GM23338 (cell line): ENCODE measurements at regions not wholly inside any gene's neighbourhood (a gene's known extent, or its start where the extent isn't known, plus 50 kb on each side); places are given as distances from the start of the nearest gene placed in this dataset.

Experiments
- ATAC-seq: fragments of 200-7000 bp; cut with Tn5 transposase; 3 replicates; pipeline ENCODE4 v1.9.1; 2020
- DNase-seq: peaks from one replicate; pipeline ENCODE4 v3.0.0-alpha.2; 2015; ENCODE audit warnings: low spot score
- H2AFZ ChIP-seq: fragments of 200-600 bp; sonication (generic); 2 replicates; pipeline ENCODE4 v1.8.0; 2016; ENCODE audit warnings: antibody characterized with exemption, mild to moderate bottlenecking, moderate library complexity
- H3F3A ChIP-seq: fragments of 200-600 bp; sonication (generic); replicated peaks from 2 replicates; pipeline ENCODE4 v1.8.0; 2017; ENCODE audit warnings: antibody characterized with exemption, mixed run types, low read depth
- H3K27ac ChIP-seq: fragments of 200-600 bp; sonication (generic); 2 replicates; pipeline ENCODE4 v1.6.1; 2016; ENCODE audit warnings: low read depth
- H3K27me3 ChIP-seq: fragments of 200-600 bp; sonication (generic); 2 replicates; pipeline ENCODE4 v1.8.0; 2016; ENCODE audit warnings: mild to moderate bottlenecking, mixed run types, moderate library complexity; ENCODE audit not compliant: insufficient read depth
- H3K36me3 ChIP-seq: fragments of 200-600 bp; sonication (generic); 2 replicates; pipeline ENCODE4 v1.8.0; 2016; ENCODE audit warnings: mild to moderate bottlenecking; ENCODE audit not compliant: insufficient read depth
- H3K4me1 ChIP-seq: fragments of 200-600 bp; sonication (generic); 2 replicates; pipeline ENCODE4 v1.8.0; 2016; ENCODE audit warnings: mild to moderate bottlenecking, moderate library complexity; ENCODE audit not compliant: insufficient read depth
- H3K4me2 ChIP-seq: fragments of 200-600 bp; sonication (generic); 2 replicates; pipeline ENCODE4 v1.7.1; 2017; ENCODE audit warnings: mixed run types
- H3K4me3 ChIP-seq: fragments of 200-600 bp; sonication (generic); 2 replicates; pipeline ENCODE4 v1.6.1; 2016; ENCODE audit warnings: mixed run types
- H3K79me2 ChIP-seq: fragments of 200-600 bp; sonication (generic); replicated peaks from 2 replicates; pipeline ENCODE4 v1.8.0; 2017; ENCODE audit warnings: mild to moderate bottlenecking; ENCODE audit not compliant: insufficient read depth
- H3K9me2 ChIP-seq: fragments of 200-600 bp; sonication (generic); 2 replicates; pipeline ENCODE4 v1.8.0; 2017; ENCODE audit not compliant: insufficient read depth
- H4K20me1 ChIP-seq: fragments of 200-600 bp; sonication (generic); replicated peaks from 2 replicates; pipeline ENCODE4 v1.8.0; 2017; ENCODE audit warnings: mild to moderate bottlenecking; ENCODE audit not compliant: insufficient read depth
- H3K27ac Mint-ChIP-seq: 2 replicates; pipeline ENCODE4 v1.8.0; 2020; ENCODE audit warnings: inconsistent platforms, mild to moderate bottlenecking, moderate library complexity, mixed read lengths
- H3K27me3 Mint-ChIP-seq: 3 replicates; pipeline ENCODE4 v1.8.0; 2022; ENCODE audit warnings: low read depth, mild to moderate bottlenecking, moderate library complexity, mixed read lengths, inconsistent platforms; ENCODE audit not compliant: insufficient read depth, poor library complexity
- H3K36me3 Mint-ChIP-seq: 3 replicates; pipeline ENCODE4 v1.8.0; 2021; ENCODE audit warnings: low read depth, mild to moderate bottlenecking, inconsistent platforms, moderate library complexity, mixed read lengths
- H3K4me1 Mint-ChIP-seq: 3 replicates; pipeline ENCODE4 v1.8.0; 2020; ENCODE audit warnings: mild to moderate bottlenecking, inconsistent platforms, mixed read lengths
- H3K4me3 Mint-ChIP-seq: 3 replicates; pipeline ENCODE4 v1.8.0; 2021; ENCODE audit warnings: moderate library complexity, mild to moderate bottlenecking, inconsistent platforms, mixed read lengths
- H3K9me3 Mint-ChIP-seq: 3 replicates; pipeline ENCODE4 v1.8.0; 2020; ENCODE audit warnings: moderate library complexity, mild to moderate bottlenecking, inconsistent platforms, mixed read lengths
- CREB1 ChIP-seq: fragments of 250-450 bp; sonication (Bioruptor Pico); IDR thresholded peaks from 2 replicates; pipeline ENCODE4 v1.5.0; 2020; ENCODE audit warnings: low read depth, mild to moderate bottlenecking, moderate library complexity
- CTCF ChIP-seq, 2 experiments: fragments of 200-600 bp in 1 of 2; sonication (generic) in 1 of 2; conservative IDR thresholded peaks; 2 replicates each; pipeline versions ENCODE4 v1.5.1 to v1.6.1; 2016 to 2017; ENCODE audit warnings: antibody characterized with exemption in 2 of 2, low read depth in 2 of 2, mild to moderate bottlenecking in 2 of 2, moderate library complexity in 1 of 2
- ETS1 ChIP-seq: IDR thresholded peaks from 2 replicates; pipeline ENCODE4 v1.6.1; 2016; ENCODE audit warnings: antibody characterized with exemption
- EZH2 ChIP-seq: fragments of 200-600 bp; sonication (generic); IDR thresholded peaks from one replicate; pipeline ENCODE4 v1.8.0; 2017; ENCODE audit warnings: antibody characterized with exemption, mild to moderate bottlenecking, low read depth; ENCODE audit not compliant: unreplicated experiment
- EZH2phosphoT487 ChIP-seq: fragments of 200-600 bp; sonication (generic); IDR thresholded peaks from one replicate; pipeline ENCODE4 v1.8.1; 2018; ENCODE audit warnings: antibody characterized with exemption; ENCODE audit not compliant: unreplicated experiment
- JUNB ChIP-seq: IDR thresholded peaks from one replicate; pipeline ENCODE4 v1.6.1; 2016; ENCODE audit warnings: antibody characterized with exemption; ENCODE audit not compliant: unreplicated experiment
- NANOG ChIP-seq: IDR thresholded peaks from 2 replicates; pipeline ENCODE4 v1.6.1; 2016; ENCODE audit warnings: antibody characterized with exemption, borderline replicate concordance
- POLR2AphosphoS5 ChIP-seq: IDR thresholded peaks from 2 replicates; pipeline ENCODE4 v1.6.1; 2016; ENCODE audit warnings: antibody characterized with exemption, low read depth
- REST ChIP-seq: IDR thresholded peaks from one replicate; pipeline ENCODE4 v1.6.1; 2018; ENCODE audit warnings: antibody characterized with exemption; ENCODE audit not compliant: unreplicated experiment
- STAT1 ChIP-seq: IDR thresholded peaks from one replicate; pipeline ENCODE4 v1.6.1; 2016; ENCODE audit warnings: antibody characterized with exemption; ENCODE audit not compliant: unreplicated experiment
- ZNF114 ChIP-seq: fragments of 250-450 bp; sonication (Bioruptor Pico); IDR thresholded peaks from 2 replicates; pipeline ENCODE4 v1.5.0; 2020; ENCODE audit warnings: mild to moderate bottlenecking, moderate library complexity
- ZNF331 ChIP-seq: fragments of 250-450 bp; sonication (Bioruptor Pico); IDR thresholded peaks from 2 replicates; pipeline ENCODE4 v1.5.0; 2020; ENCODE audit warnings: low read depth, mild to moderate bottlenecking, moderate library complexity
- ZNF462 ChIP-seq: fragments of 250-450 bp; sonication (Bioruptor Pico); IDR thresholded peaks from 2 replicates; pipeline ENCODE4 v1.5.0; 2020; ENCODE audit warnings: mild to moderate bottlenecking, moderate library complexity

- no peaks in the 10 kb centered on the region for H3K27me3 Mint-ChIP-seq
- no peak for TF ChIP-seq NANOG
- TF ChIP-seq STAT1 = no peak
- TF ChIP-seq CTCF (conservative IDR thresholded peaks at IDR 0.05; ENCODE audit: low read depth in 2 of 2) = no peak
- no peak for TF ChIP-seq ZNF331
- no peak for TF ChIP-seq EZH2
- TF ChIP-seq ZNF114 (CRISPR knock-in tag) = no peak
- TF ChIP-seq EZH2phosphoT487 = no peak
- no peak for TF ChIP-seq JUNB
- TF ChIP-seq ZNF462 = no peak
- TF ChIP-seq ETS1 = no peak
- TF ChIP-seq REST = no peak
- TF ChIP-seq CREB1 (CRISPR knock-in tag) = no peak
- no peak for TF ChIP-seq POLR2AphosphoS5
- H3K4me1 ChIP-seq = no peaks in the 10 kb centered on the region
- no peaks in the 10 kb centered on the region for H3F3A ChIP-seq
- no peaks in the 10 kb centered on the region for H3K36me3 Mint-ChIP-seq
- no peaks in the 10 kb centered on the region for H3K9me2 ChIP-seq
- H3K4me2 ChIP-seq = no peak overlapping the region
- H3K36me3 ChIP-seq = no peaks in the 10 kb centered on the region
- H3K4me3 ChIP-seq = no peak overlapping the region
- no peaks in the 10 kb centered on the region for H3K4me1 Mint-ChIP-seq
- no peaks in the 10 kb centered on the region for H3K79me2 ChIP-seq
- no peak for DNase-seq
- H3K4me3 Mint-ChIP-seq = no peak overlapping the region
- no peak overlapping the region for H2AFZ ChIP-seq
- no peak overlapping the region for H3K27ac Mint-ChIP-seq
- no peaks in the 10 kb centered on the region for H3K27me3 ChIP-seq
- no peak overlapping the region for H3K27ac ChIP-seq
- ATAC-seq = no peak
- no peaks in the 10 kb centered on the region for H3K9me3 Mint-ChIP-seq
- no peaks in the 10 kb centered on the region for H4K20me1 ChIP-seq
Measured at GRCh38 chr22:23470811-23471389, 109.2 kb downstream of the IGLL1 start.
